ENCODE measurements at regions not wholly inside any gene's neighbourhood (a gene's known extent, or its start where the extent isn't known, plus 50 kb on each side); places are given as distances from the start of the nearest gene placed in this dataset.

DNA sequence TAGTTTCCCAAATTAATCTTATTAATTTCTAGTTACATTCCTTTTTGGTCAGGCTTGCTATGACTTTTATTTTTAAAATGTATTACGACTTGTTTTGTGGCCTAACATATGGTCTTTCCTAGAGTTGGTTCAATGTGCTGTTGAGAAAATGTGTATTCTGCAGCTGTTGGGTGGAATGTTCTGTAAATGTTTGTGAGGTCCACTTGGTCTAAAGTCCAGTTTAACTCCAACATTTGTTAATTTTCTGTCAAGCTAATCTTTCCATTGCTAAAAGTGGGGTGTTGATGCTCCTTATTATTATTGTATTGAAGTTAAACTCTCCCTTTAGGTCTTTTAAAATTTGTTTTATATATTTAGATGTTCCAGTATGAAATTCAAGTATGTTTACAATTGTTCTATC lies 1010.8 kb upstream of the EDIL3 start:
- no peak for TF ChIP-seq POLR2AphosphoS5 (IDR thresholded peaks at IDR 0.05)
- TF ChIP-seq, protein P1, sequence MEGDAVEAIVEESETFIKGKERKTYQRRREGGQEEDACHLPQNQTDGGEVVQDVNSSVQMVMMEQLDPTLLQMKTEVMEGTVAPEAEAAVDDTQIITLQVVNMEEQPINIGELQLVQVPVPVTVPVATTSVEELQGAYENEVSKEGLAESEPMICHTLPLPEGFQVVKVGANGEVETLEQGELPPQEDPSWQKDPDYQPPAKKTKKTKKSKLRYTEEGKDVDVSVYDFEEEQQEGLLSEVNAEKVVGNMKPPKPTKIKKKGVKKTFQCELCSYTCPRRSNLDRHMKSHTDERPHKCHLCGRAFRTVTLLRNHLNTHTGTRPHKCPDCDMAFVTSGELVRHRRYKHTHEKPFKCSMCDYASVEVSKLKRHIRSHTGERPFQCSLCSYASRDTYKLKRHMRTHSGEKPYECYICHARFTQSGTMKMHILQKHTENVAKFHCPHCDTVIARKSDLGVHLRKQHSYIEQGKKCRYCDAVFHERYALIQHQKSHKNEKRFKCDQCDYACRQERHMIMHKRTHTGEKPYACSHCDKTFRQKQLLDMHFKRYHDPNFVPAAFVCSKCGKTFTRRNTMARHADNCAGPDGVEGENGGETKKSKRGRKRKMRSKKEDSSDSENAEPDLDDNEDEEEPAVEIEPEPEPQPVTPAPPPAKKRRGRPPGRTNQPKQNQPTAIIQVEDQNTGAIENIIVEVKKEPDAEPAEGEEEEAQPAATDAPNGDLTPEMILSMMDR (IDR thresholded peaks at IDR 0.05) = no peak
- no peak for TF ChIP-seq POLR2A (IDR thresholded peaks at IDR 0.05)
